Small intestine (tissue), 7 donors: ENCODE measurements at regions not wholly inside any gene's neighbourhood (a gene's known extent, or its start where the extent isn't known, plus 50 kb on each side); places are given as distances from the start of the nearest gene placed in this dataset.

ENCODE experiments used
- DNase-seq, 2 donors: peaks; one replicate each; pipeline versions ENCODE4 v3.0.0 to v3.0.0-alpha.2; 2013
- FAIRE-seq: peaks from 2 replicates; lab custom pipeline; 2012; peaks lifted over from hg19 to GRCh38; lab: Jason Lieb, UNC
- H3K27ac ChIP-seq, 3 donors: one replicate each; pipeline ENCODE4 v1.5.1; 2013; ENCODE audit warnings: low read length in 2 of 3, mild to moderate bottlenecking in 2 of 3, control low read depth in 1 of 3, inconsistent platforms in 1 of 3, low read depth in 1 of 3, moderate library complexity in 1 of 3
- H3K27me3 ChIP-seq, 3 donors: one replicate each; pipeline ENCODE4 v1.6.1; 2013; ENCODE audit warnings: low read length in 3 of 3, inconsistent platforms in 1 of 3; ENCODE audit not compliant: control insufficient read depth in 3 of 3, insufficient read depth in 3 of 3
- H3K36me3 ChIP-seq, 3 donors: one replicate each; pipeline ENCODE4 v1.6.1; 2013; ENCODE audit warnings: low read length in 3 of 3, inconsistent platforms in 1 of 3, low read depth in 1 of 3, mild to moderate bottlenecking in 1 of 3, moderate library complexity in 1 of 3; ENCODE audit not compliant: control insufficient read depth in 3 of 3, insufficient read depth in 2 of 3
- H3K4me1 ChIP-seq, 3 donors: one replicate each; pipeline ENCODE4 v1.6.1; 2013; ENCODE audit warnings: low read length in 2 of 3, inconsistent platforms in 1 of 3, low read depth in 1 of 3, mild to moderate bottlenecking in 1 of 3, moderate library complexity in 1 of 3; ENCODE audit not compliant: control insufficient read depth in 3 of 3, insufficient read depth in 2 of 3
- H3K4me3 ChIP-seq, 3 donors: one replicate each; pipeline ENCODE4 v1.5.1; 2013; ENCODE audit warnings: low read length in 3 of 3, control low read depth in 1 of 3, inconsistent platforms in 1 of 3, low read depth in 1 of 3, mild to moderate bottlenecking in 1 of 3, moderate library complexity in 1 of 3
- H3K9me3 ChIP-seq, 2 donors: one replicate each; pipeline ENCODE4 v1.6.1; 2013; ENCODE audit warnings: low read depth in 1 of 2, low read length in 1 of 2; ENCODE audit not compliant: control insufficient read depth in 2 of 2, insufficient read depth in 1 of 2
- WGBS, 3 donors: extraction: QIAGEN DNeasy Blood & Tissue Kit; methylation state at CpG; one replicate each; pipeline ENCODE4 v1.1.7; 2013; 5-methylcytosine and 5-hydroxymethylcytosine counted together
- donor health status: healthy with polysubstance abuse.
- donor health status: control.
- donor health status: control.
- donor health status: Bipolar disorder and iron deficiency.
- donor health status: healthy.

DNA sequence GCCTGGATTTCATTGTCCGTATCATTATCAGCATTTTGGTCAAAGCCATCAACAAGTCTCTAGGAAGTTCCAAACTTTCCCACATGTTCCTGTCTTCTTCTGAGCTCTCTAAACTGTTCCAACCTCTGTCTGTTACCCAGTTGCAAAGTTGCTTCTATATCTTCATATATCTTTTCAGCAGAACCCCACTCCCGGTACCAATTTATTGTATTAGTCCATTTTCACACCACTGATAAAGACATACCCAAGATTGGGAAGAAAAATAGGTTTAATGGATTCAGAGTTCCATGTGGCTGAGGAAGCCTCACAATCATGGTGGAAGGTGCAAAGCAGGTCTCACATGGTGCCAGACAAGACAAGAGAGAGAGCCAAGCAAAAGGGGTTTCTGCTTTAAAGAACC lies 293.2 kb downstream of the EPM2A start:
- H3K27ac ChIP-seq, result no peak overlapping the region
- no peak for FAIRE-seq

DNA sequence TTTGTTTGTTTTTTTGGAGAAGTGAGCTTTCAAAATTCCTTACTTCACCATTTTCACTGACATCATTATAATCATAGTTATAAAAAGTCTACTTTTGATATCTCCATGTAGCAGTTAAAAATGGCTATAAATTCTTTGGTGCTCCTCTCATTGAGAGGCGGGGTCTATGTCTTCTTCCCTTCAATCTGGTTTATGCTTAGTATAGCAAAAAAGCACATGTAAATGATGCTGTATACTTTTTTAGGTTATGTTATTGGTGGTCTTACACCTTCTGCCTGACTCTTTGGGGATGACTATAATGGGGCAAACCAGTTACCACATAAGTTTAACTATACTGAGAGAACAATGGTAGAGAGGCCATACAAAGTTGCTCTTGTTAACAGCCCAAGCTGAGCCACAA lies 289.6 kb downstream of the EPM2A start:
- FAIRE-seq, result no peak
- no peaks in the 10 kb centered on the region for H3K4me1 ChIP-seq
- no peaks in the 10 kb centered on the region for H3K27me3 ChIP-seq
- H3K4me3 ChIP-seq, result no peak overlapping the region
- no peak overlapping the region for H3K27ac ChIP-seq
- DNase-seq, result no peak
- H3K9me3 ChIP-seq, result peaks cover 2 to 23% of the 10 kb centered on the region in 2 donors
- H3K36me3 ChIP-seq, result no peaks in the 10 kb centered on the region
- WGBS, 3 donors, result 72 to 81% (median 80%) methylated on average over 1 of the region's 1 CpG

More for the DNA sequence above, 293.2 kb downstream of the EPM2A start:
- Histone ChIP-seq H3K4me3 (no peak overlapping the region), H3K36me3 (no peaks in the 10 kb centered on the region), H3K27me3 (no peaks in the 10 kb centered on the region), H3K9me3 (peaks cover 2 to 24% of the 10 kb centered on the region in 2 donors), H3K4me1 (no peaks in the 10 kb centered on the region)
- 95 to 99% (median 96%) methylated on average over 2 of the region's 2 CpGs for WGBS, 3 donors
- DNase-seq, result no peak

DNA sequence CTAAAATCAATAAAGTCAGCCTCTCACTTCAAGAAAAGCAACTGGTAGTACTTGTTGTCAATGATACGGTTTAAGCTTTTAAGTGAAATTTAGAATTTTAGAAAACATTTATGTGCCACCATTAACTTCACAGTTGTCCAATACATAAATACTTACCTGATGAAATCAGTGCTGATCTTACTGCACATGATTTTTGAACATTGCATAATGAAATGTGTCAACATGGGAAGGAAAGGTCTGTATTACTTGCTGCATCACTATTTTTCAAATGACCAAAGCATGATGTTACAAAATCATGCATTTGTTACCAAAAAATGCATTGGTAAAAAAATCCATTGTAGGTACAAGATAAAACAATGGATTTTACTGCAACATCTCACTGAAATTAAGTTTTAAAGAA lies 284.3 kb downstream of the EPM2A start:
- FAIRE-seq, result no peak
- H3K4me3 ChIP-seq, result no peak overlapping the region
- H3K27ac ChIP-seq, result no peak overlapping the region
- 81 to 86% (median 84%) methylated on average over 1 of the region's 1 CpG for WGBS, 3 donors
- H3K4me1 ChIP-seq, result no peaks in the 10 kb centered on the region
- H3K36me3 ChIP-seq, result no peaks in the 10 kb centered on the region
- no peak for DNase-seq
- H3K27me3 ChIP-seq, result no peaks in the 10 kb centered on the region
- peaks cover 0 to 3% of the 10 kb centered on the region in 2 donors for H3K9me3 ChIP-seq

DNA sequence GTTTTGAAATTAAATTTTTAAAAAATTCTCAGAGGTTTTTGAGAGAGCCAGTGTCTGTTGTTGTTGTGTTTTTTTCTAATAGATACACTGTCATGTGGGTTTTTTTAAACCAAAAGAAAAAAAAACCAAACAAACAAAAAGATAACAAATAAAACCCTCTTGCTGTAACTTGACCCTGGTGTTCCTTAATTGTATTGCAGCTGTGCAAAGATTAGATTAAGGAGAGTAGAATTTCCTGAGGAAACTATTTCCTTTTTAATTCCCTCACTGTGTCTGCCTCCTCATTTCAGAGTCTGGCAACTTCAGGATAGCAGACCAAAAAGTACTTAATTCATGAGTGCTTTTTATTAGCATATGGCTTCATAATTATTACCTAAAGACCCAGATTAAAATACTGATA lies 281.9 kb downstream of the EPM2A start:
- Histone ChIP-seq H3K9me3 (no peaks in the 10 kb centered on the region), H3K36me3 (no peaks in the 10 kb centered on the region), H3K4me3 (no peak overlapping the region), H3K27ac (no peak overlapping the region), H3K4me1 (no peaks in the 10 kb centered on the region), H3K27me3 (no peaks in the 10 kb centered on the region)
- FAIRE-seq (no peak), DNase-seq (no peak)

DNA sequence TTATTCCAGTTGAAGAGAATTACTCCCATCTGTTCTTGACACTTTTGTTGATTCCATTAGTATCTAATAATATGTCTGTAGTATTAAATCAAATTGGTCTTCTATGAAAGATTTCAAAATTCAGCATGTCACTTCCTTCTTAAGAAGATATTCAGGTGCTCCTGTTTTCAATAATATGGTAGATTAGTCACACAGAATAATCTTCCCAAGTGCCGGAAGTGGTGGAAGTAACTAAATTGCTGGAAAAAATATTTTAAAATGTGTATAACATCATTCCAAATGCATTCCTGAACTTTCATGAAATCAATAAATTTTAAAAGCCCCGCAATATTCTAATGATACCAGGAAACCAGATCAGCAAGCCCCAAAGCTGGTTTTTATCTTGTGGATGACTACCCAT lies 281.3 kb downstream of the EPM2A start:
- FAIRE-seq (no peak), DNase-seq (no peak)
- H3K4me1 ChIP-seq, result no peaks in the 10 kb centered on the region
- no peaks in the 10 kb centered on the region for H3K9me3 ChIP-seq
- H3K4me3 ChIP-seq, result no peak overlapping the region
- H3K27ac ChIP-seq, result no peak overlapping the region
- no peaks in the 10 kb centered on the region for H3K36me3 ChIP-seq
- H3K27me3 ChIP-seq, result no peaks in the 10 kb centered on the region
- WGBS, 3 donors, result 90 to 92% (median 91%) methylated on average over 2 of the region's 2 CpGs

DNA sequence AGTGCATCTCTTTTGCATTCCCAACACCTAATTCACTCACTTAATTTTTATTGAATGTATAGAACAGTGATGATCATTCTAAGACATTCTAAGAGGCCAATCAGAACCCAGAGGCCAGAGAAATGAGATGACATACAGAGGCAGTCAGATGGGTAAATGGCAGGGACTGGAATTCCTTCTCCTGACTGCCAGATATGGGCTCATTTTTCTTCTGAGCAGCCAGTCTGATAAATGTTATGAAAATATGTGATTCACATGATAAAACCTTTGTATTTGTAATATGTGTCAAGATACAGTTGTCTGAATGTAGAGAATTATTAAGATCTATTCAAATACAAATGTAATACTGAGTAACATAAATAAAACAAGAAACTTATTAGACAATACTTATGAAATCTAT lies 277.8 kb downstream of the EPM2A start:
- Histone ChIP-seq H3K27ac (no peak overlapping the region), H3K4me1 (no peaks in the 10 kb centered on the region), H3K9me3 (no peaks in the 10 kb centered on the region), H3K27me3 (no peaks in the 10 kb centered on the region), H3K36me3 (no peaks in the 10 kb centered on the region), H3K4me3 (no peak overlapping the region)
- DNase-seq, result no peak
- FAIRE-seq, result no peak

DNA sequence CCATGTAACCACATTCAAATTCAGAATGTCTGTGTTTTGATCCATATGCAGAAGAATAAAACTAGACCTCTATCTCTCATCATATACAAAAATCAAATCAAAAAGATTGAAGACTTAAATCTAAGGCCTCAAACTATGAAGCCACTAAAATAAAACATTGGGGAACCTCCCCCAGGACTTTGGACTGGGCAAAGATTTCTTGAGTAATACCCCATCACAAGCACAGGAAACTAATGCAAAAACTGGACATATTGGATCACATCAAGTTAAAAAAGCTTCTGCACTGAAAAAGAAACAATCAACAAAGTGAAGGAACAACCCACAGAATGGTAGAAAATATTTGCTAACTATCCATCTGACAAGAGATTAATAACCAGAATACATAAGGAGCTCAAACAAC lies 266.8 kb downstream of the EPM2A start:
- Histone ChIP-seq H3K9me3 (peaks cover 0 to 11% of the 10 kb centered on the region in 2 donors), H3K4me3 (no peak overlapping the region), H3K4me1 (no peaks in the 10 kb centered on the region), H3K36me3 (no peaks in the 10 kb centered on the region), H3K27me3 (no peaks in the 10 kb centered on the region), H3K27ac (no peak overlapping the region)
- FAIRE-seq (no peak), DNase-seq (no peak)

DNA sequence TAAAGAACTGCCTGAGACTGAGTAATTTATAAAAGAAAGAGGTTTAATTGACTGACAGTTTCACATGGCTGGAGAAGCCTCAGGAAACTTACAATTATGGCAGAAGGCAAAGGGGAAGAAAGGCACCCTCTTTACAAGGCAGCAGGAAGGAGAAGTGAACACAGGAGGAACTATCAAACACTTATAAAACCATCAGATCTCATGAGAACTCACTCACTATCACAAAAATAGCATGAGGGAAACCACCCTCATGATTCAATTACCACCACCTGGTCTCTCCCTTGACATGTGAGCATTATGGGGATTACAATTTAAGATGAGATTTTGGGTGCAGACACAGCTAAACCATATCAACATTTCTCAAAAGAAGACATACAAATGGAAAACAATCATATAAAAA lies 266.3 kb downstream of the EPM2A start:
- FAIRE-seq, result no peak
- H3K9me3 ChIP-seq, result peaks cover 0 to 13% of the 10 kb centered on the region in 2 donors
- no peak overlapping the region for H3K27ac ChIP-seq
- no peak overlapping the region for H3K4me3 ChIP-seq
- no peaks in the 10 kb centered on the region for H3K4me1 ChIP-seq
- DNase-seq, result no peak
- H3K36me3 ChIP-seq, result no peaks in the 10 kb centered on the region
- H3K27me3 ChIP-seq, result no peaks in the 10 kb centered on the region

DNA sequence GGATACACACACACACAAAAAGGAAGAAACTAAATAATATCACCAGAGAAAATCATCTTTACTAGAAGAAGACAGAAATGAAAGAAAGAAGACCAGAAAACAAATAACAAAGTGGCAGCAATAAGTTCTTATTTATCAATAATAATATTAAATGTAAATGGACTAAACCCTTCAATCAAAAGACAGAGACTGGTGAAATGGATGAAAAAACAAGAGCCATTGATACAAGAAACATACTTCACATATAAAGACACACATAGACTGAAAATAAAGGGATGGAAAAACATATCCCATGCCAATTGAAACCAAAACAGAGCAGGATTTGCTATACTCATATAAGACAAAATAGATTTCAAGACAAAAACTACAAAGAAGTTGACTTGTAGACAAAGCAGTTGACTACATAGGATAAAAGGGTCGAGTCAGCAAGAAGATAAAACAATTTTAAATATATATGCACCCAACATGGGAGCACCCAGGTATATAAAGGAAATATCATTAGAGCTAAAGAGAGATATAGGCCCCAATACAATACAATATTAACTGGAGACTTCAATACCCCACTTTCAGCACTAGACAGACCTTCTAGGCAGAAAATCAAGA lies 259.4 kb downstream of the EPM2A start:
- no peak for DNase-seq
- no peaks in the 10 kb centered on the region for H3K36me3 ChIP-seq
- WGBS, 3 donors, result 26 to 44% (median 28%) methylated on average over 1 of the region's 1 CpG
- peaks cover 0 to 15% of the 10 kb centered on the region in 2 donors for H3K9me3 ChIP-seq
- no peak for FAIRE-seq
- H3K27ac ChIP-seq, result no peak overlapping the region
- H3K4me1 ChIP-seq, result no peaks in the 10 kb centered on the region
- no peaks in the 10 kb centered on the region for H3K27me3 ChIP-seq
- H3K4me3 ChIP-seq, result no peak overlapping the region
